OCI-LY7 (cell line): ENCODE measurements at regions not wholly inside any gene's neighbourhood (a gene's known extent, or its start where the extent isn't known, plus 50 kb on each side); places are given as distances from the start of the nearest gene placed in this dataset.
"Not testable (repeated sequence)": the region's sequence is repeated elsewhere in the genome, so short reads cannot be mapped to it uniquely, and the experiment has no call there.

Experiments
- BruUV-seq: library from RNA; stranded (reverse); fragments of 400-500 nt; replicated peaks from 2 replicates; lab custom pipeline; 2021; lab: Mats Ljungman, UMichigan
- CTCF ChIA-PET: fragments of 300-600 bp; sonication (Branson Sonifier 250); formaldehyde crosslinking; loops from one replicate; lab custom pipeline; 2022; ENCODE audit warnings: antibody characterized with exemption; ENCODE audit not compliant: unreplicated experiment; lab: Charles Lee
- POLR2A ChIA-PET: fragments of 300-600 bp; sonication (Branson Sonifier 250); formaldehyde crosslinking; loops from one replicate; lab custom pipeline; 2022; ENCODE audit warnings: antibody characterized with exemption; lab: Charles Lee
- DNase-seq: peaks from one replicate; pipeline ENCODE4 v3.0.0-alpha.2; 2015; ENCODE audit warnings: low spot score
- H2AFZ ChIP-seq: fragments of 200-600 bp; sonication (generic), shearing (Covaris generic); 2 replicates; pipeline ENCODE4 v1.6.1; 2014; ENCODE audit warnings: mild to moderate bottlenecking, antibody characterized with exemption, low read length, moderate library complexity
- H3K27ac ChIP-seq: fragments of 200-600 bp; sonication (generic); 2 replicates; pipeline ENCODE4 v1.5.1; 2014; ENCODE audit warnings: mixed run types, low read depth, mild to moderate bottlenecking, moderate library complexity, low read length, inconsistent platforms; ENCODE audit not compliant: poor library complexity, severe bottlenecking
- H3K36me3 ChIP-seq: fragments of 200-600 bp; sonication (generic); 2 replicates; pipeline ENCODE4 v1.6.1; 2014; ENCODE audit warnings: mild to moderate bottlenecking, antibody characterized with exemption, low read length, moderate library complexity, mixed read lengths; ENCODE audit not compliant: insufficient read depth
- H3K4me1 ChIP-seq: fragments of 200-600 bp; sonication (generic); 2 replicates; pipeline ENCODE4 v1.5.1; 2014; ENCODE audit warnings: mild to moderate bottlenecking, low read length; ENCODE audit not compliant: insufficient read depth, poor library complexity, severe bottlenecking
- H3K4me2 ChIP-seq: fragments of 200-600 bp; sonication (generic); 2 replicates; pipeline ENCODE4 v1.6.1; 2014; ENCODE audit warnings: mild to moderate bottlenecking, low read length
- H3K4me3 ChIP-seq: fragments of 200-600 bp; sonication (generic); 2 replicates; pipeline ENCODE4 v1.5.1; 2014; ENCODE audit warnings: mild to moderate bottlenecking, low read depth, low read length; ENCODE audit not compliant: poor library complexity, severe bottlenecking
- H3K79me2 ChIP-seq: fragments of 200-600 bp; sonication (generic); 2 replicates; pipeline ENCODE4 v1.6.1; 2016; ENCODE audit warnings: low read depth, mild to moderate bottlenecking, low read length, moderate library complexity, mixed read lengths; ENCODE audit not compliant: insufficient read depth
- H3K9me2 ChIP-seq: fragments of 200-600 bp; sonication (generic); 2 replicates; pipeline ENCODE4 v1.6.1; 2016; ENCODE audit warnings: mild to moderate bottlenecking, low read length, mixed read lengths; ENCODE audit not compliant: insufficient read depth
- H3K9me3 ChIP-seq: fragments of 200-600 bp; sonication (generic); 2 replicates; pipeline ENCODE4 v1.6.1; 2014; ENCODE audit warnings: mild to moderate bottlenecking, mixed run types, low read length, mixed read lengths
- H4K20me1 ChIP-seq: fragments of 200-600 bp; sonication (generic); 2 replicates; pipeline ENCODE4 v1.6.1; 2014; ENCODE audit warnings: mild to moderate bottlenecking, antibody characterized with exemption, low read length, moderate library complexity, mixed read lengths; ENCODE audit not compliant: insufficient read depth
- EZH2phosphoT487 ChIP-seq: fragments of 200-600 bp; sonication (generic); IDR thresholded peaks from 2 replicates; pipeline ENCODE4 v1.6.1; 2018; ENCODE audit warnings: low read depth, borderline replicate concordance, mild to moderate bottlenecking, mixed run types, antibody characterized with exemption, low read length, moderate library complexity, mixed read lengths
- intact Hi-C: fragments of 100-400 bp; cut with micrococcal nuclease; formaldehyde crosslinking; loops from one replicate; pipeline ENCODE4 v1.10.0; 2022; ENCODE audit not compliant: unreplicated experiment
- TF ChIP-seq, protein P1 (sequence below): fragments of 200-600 bp; sonication (generic); conservative IDR thresholded peaks from 2 replicates; pipeline ENCODE4 v1.5.1; 2014; ENCODE audit warnings: mild to moderate bottlenecking, antibody characterized with exemption, low read length, moderate library complexity, mixed read lengths

DNA sequence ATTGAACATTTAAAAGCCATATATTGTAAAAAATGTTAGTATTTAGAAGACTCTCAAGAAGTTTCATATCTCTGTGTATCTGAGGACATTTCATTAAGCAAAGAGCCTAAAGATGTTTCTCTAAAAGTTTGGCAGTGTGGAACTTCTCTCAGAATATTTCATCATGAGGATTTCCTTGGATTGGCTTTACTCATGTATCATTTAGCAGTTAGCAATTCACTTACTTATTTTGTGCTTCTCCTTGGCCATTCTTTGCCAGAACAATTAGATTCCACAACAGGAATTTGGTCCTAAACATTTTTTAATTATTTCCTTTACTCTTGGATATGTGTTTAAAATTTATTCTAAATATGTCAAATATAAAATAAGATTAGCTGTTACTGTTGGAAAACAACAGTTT is 345.0 kb upstream of the LRRTM4 start:
- ChIA-PET CTCF (no interaction called here), POLR2A (no interaction called here)
- Histone ChIP-seq H3K79me2 (no peaks in the 10 kb centered on the region), H2AFZ (no peak overlapping the region), H3K36me3 (no peaks in the 10 kb centered on the region), H3K27ac (no peak overlapping the region), H3K4me3 (no peak overlapping the region), H4K20me1 (no peaks in the 10 kb centered on the region), H3K9me3 (no peaks in the 10 kb centered on the region), H3K9me2 (no peaks in the 10 kb centered on the region), H3K4me1 (no peaks in the 10 kb centered on the region), H3K4me2 (no peak overlapping the region)
- TF ChIP-seq, protein P1, sequence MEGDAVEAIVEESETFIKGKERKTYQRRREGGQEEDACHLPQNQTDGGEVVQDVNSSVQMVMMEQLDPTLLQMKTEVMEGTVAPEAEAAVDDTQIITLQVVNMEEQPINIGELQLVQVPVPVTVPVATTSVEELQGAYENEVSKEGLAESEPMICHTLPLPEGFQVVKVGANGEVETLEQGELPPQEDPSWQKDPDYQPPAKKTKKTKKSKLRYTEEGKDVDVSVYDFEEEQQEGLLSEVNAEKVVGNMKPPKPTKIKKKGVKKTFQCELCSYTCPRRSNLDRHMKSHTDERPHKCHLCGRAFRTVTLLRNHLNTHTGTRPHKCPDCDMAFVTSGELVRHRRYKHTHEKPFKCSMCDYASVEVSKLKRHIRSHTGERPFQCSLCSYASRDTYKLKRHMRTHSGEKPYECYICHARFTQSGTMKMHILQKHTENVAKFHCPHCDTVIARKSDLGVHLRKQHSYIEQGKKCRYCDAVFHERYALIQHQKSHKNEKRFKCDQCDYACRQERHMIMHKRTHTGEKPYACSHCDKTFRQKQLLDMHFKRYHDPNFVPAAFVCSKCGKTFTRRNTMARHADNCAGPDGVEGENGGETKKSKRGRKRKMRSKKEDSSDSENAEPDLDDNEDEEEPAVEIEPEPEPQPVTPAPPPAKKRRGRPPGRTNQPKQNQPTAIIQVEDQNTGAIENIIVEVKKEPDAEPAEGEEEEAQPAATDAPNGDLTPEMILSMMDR, result no peak
- TF ChIP-seq EZH2phosphoT487, result no peak
- DNase-seq, result no peak
- BruUV-seq, result no TSS peak
- intact Hi-C loops, result no loop called here

DNA sequence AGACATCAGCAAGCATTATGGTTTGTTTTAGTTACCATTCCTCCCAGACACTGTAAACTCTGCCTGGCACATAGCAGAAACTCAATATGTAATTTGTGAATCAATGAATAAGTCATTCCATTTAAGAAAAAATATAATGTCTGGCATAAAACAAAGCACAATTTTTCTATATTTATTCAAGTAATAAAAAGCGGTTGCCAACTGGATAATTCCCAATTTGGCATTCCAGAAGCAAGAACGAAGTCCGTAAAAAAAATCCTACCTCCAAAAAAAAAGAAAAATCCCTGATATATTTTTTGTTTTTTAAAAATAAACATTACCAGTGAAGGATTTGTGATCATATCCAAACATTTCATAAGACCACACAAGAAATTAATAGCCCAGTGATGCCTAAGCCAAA is 351.3 kb upstream of the LRRTM4 start:
- Histone ChIP-seq H3K9me3 (no peaks in the 10 kb centered on the region), H4K20me1 (no peaks in the 10 kb centered on the region), H3K4me1 (no peaks in the 10 kb centered on the region), H3K79me2 (no peaks in the 10 kb centered on the region), H3K4me2 (no peak overlapping the region), H3K36me3 (no peaks in the 10 kb centered on the region), H3K9me2 (no peaks in the 10 kb centered on the region), H3K27ac (no peak overlapping the region), H3K4me3 (no peak overlapping the region), H2AFZ (no peak overlapping the region)
- POLR2A ChIA-PET, result no interaction called here
- no peak for DNase-seq
- CTCF ChIA-PET, result no interaction called here
- BruUV-seq, result no TSS peak
- intact Hi-C loops, result no loop called here
- TF ChIP-seq, protein P1, result no peak
- no peak for TF ChIP-seq EZH2phosphoT487

DNA sequence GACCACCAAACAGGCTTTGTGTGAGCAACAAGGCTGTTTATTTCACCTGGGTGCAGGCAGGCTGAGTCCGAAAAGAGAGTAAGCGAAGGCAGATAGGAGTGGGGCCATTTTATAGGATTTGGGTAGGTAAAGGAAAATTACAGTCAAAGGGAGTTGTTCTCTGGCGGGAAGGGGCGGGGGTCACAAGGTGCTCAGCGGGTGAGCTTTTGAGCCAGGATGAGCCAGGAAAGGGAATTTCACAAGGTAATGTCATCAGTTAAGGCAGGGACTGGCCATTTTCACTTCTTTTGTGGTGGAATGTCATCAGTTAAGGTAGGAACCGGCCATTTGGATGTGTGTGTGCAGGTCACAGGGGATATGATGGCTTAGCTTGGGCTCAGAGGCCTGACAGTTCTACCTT is 378.0 kb upstream of the LRRTM4 start:
- H3K4me3 ChIP-seq, H3K27ac ChIP-seq, CTCF ChIA-PET, POLR2A ChIA-PET, H3K9me3 ChIP-seq, H2AFZ ChIP-seq, H4K20me1 ChIP-seq, DNase-seq, H3K4me1 ChIP-seq, intact Hi-C loops, H3K9me2 ChIP-seq, H3K79me2 ChIP-seq, BruUV-seq, H3K36me3 ChIP-seq, H3K4me2 ChIP-seq: not testable (repeated sequence)
